Smooth muscle cell (in vitro differentiated cells): ENCODE measurements at regions not wholly inside any gene's neighbourhood (a gene's known extent, or its start where the extent isn't known, plus 50 kb on each side); places are given as distances from the start of the nearest gene placed in this dataset.

Experiments used
- DNase-seq: peaks from one replicate; lab custom pipeline; 2025; ENCODE audit not compliant: unreplicated experiment; lab: John Stamatoyannopoulos, UW
- H2AFZ ChIP-seq: fragments of 200-600 bp; sonication (generic); 2 replicates; pipeline ENCODE4 v1.6.0; 2016; ENCODE audit warnings: antibody characterized with exemption, low read depth, mild to moderate bottlenecking
- H3F3A ChIP-seq: fragments of 200-600 bp; sonication (generic); 2 replicates; pipeline ENCODE4 v1.6.0; 2017; ENCODE audit warnings: antibody characterized with exemption, low read depth
- H3K27ac ChIP-seq: fragments of 200-600 bp; sonication (generic); 2 replicates; pipeline ENCODE4 v1.5.1; 2016; ENCODE audit warnings: low read depth, mild to moderate bottlenecking
- H3K27me3 ChIP-seq: fragments of 200-600 bp; sonication (generic); 2 replicates; pipeline ENCODE4 v1.6.1; 2016; ENCODE audit warnings: low read depth, mild to moderate bottlenecking
- H3K36me3 ChIP-seq: fragments of 200-600 bp; sonication (generic); 2 replicates; pipeline ENCODE4 v1.5.1; 2016; ENCODE audit warnings: low read depth
- H3K4me1 ChIP-seq: fragments of 200-600 bp; sonication (generic); 2 replicates; pipeline ENCODE4 v1.5.1; 2016; ENCODE audit warnings: low read depth
- H3K4me2 ChIP-seq: fragments of 200-600 bp; sonication (generic); 2 replicates; pipeline ENCODE4 v1.6.0; 2016; ENCODE audit warnings: mild to moderate bottlenecking
- H3K4me3 ChIP-seq: fragments of 200-600 bp; sonication (generic); 2 replicates; pipeline ENCODE4 v1.5.1; 2016; ENCODE audit warnings: mild to moderate bottlenecking
- H3K79me2 ChIP-seq: fragments of 200-600 bp; sonication (generic); 2 replicates; pipeline ENCODE4 v1.6.0; 2016; ENCODE audit warnings: low read depth, mild to moderate bottlenecking
- H3K9ac ChIP-seq: fragments of 200-600 bp; sonication (generic); 2 replicates; pipeline ENCODE4 v1.6.0; 2016; ENCODE audit warnings: low read depth
- H3K9me3 ChIP-seq: fragments of 200-600 bp; sonication (generic); replicated peaks from 2 replicates; pipeline ENCODE4 v1.5.1; 2016; ENCODE audit warnings: low read depth
- H4K20me1 ChIP-seq: fragments of 200-600 bp; sonication (generic); 2 replicates; pipeline ENCODE4 v1.6.0; 2016; ENCODE audit warnings: low read depth
- WGBS: methylation state at CpG from one replicate; pipeline ENCODE4 v1.1.7; 2016; ENCODE audit warnings: low lambda C conversion rate; 5-methylcytosine and 5-hydroxymethylcytosine counted together
- TF ChIP-seq, protein P1 (sequence below): fragments of 200-600 bp; sonication (generic); IDR thresholded peaks from 2 replicates; pipeline ENCODE4 v1.5.1; 2017; ENCODE audit warnings: borderline replicate concordance, mild to moderate bottlenecking, antibody characterized with exemption; ENCODE audit not compliant: insufficient read depth, poor library complexity, severe bottlenecking

DNA sequence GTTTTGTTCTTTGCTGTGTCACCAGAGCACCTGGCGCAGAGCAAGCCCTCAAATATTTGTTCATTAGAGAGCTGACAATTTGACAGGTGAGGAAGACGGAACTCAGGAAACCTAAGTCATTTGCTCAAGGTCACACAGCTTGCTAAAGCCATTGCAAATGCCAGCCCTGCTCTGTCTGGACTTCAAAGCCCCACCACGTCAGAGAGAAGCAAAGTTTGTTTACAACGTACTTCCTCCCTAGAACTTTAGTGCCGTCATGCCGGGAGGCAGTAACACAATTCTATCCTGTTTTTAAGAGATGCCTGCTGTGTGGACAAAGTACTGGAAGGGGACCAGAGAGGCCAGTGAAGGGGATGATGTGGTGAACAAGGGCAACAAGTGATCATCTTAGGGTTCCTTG lies 216.6 kb upstream of the PRICKLE2 start:
- 29% methylated on average over 6 of the region's 6 CpGs for WGBS
- H3K27ac ChIP-seq = no peak overlapping the region
- no peak for DNase-seq

DNA sequence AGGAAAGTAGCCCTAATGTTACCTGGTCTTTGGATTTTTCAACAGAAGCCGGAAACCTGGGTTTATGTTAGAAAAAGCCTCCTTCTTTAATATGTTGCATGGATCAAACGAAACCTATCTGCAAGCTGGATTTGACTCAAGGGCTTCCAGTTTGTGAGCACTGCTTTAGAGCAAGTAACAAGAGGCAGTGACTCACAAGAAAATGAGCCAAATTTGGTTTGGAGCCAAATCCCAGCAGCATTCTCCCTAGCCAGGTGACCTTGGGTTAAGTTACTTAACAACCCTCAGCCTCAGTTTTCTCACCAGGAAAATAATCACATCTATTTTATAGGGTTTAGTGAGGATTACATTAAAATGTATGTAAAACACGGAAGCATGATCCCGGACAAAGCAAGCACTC lies 215.2 kb upstream of the PRICKLE2 start:
- peaks cover 3% of the 10 kb centered on the region for H4K20me1 ChIP-seq
- H3F3A ChIP-seq = peaks cover 20% of the 10 kb centered on the region
- H3K36me3 ChIP-seq = no peaks in the 10 kb centered on the region
- no peak overlapping the region for H3K4me3 ChIP-seq
- no peaks in the 10 kb centered on the region for H3K79me2 ChIP-seq
- no peak for DNase-seq
- H2AFZ ChIP-seq = no peak overlapping the region
- peaks cover 18% of the 10 kb centered on the region for H3K4me1 ChIP-seq
- no peaks in the 10 kb centered on the region for H3K27me3 ChIP-seq
- H3K9me3 ChIP-seq = no peaks in the 10 kb centered on the region
- no peak overlapping the region for H3K9ac ChIP-seq
- peak overlapping the region; percentile 72 for H3K4me2 ChIP-seq
- 47% methylated on average over 4 of the region's 4 CpGs for WGBS
- no peak overlapping the region for H3K27ac ChIP-seq
- TF ChIP-seq, protein P1, sequence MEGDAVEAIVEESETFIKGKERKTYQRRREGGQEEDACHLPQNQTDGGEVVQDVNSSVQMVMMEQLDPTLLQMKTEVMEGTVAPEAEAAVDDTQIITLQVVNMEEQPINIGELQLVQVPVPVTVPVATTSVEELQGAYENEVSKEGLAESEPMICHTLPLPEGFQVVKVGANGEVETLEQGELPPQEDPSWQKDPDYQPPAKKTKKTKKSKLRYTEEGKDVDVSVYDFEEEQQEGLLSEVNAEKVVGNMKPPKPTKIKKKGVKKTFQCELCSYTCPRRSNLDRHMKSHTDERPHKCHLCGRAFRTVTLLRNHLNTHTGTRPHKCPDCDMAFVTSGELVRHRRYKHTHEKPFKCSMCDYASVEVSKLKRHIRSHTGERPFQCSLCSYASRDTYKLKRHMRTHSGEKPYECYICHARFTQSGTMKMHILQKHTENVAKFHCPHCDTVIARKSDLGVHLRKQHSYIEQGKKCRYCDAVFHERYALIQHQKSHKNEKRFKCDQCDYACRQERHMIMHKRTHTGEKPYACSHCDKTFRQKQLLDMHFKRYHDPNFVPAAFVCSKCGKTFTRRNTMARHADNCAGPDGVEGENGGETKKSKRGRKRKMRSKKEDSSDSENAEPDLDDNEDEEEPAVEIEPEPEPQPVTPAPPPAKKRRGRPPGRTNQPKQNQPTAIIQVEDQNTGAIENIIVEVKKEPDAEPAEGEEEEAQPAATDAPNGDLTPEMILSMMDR = no peak

More for the DNA sequence above, 216.6 kb upstream of the PRICKLE2 start:
- Histone ChIP-seq H3K4me2 (no peak overlapping the region), H3K4me3 (no peak overlapping the region), H3K79me2 (no peaks in the 10 kb centered on the region), H3K4me1 (peaks cover 19% of the 10 kb centered on the region), H4K20me1 (peaks cover 3% of the 10 kb centered on the region), H3F3A (peaks cover 24% of the 10 kb centered on the region), H2AFZ (no peak overlapping the region), H3K36me3 (no peaks in the 10 kb centered on the region), H3K9ac (no peak overlapping the region), H3K27me3 (no peaks in the 10 kb centered on the region), H3K9me3 (no peaks in the 10 kb centered on the region)
- TF ChIP-seq, protein P1 = no peak

DNA sequence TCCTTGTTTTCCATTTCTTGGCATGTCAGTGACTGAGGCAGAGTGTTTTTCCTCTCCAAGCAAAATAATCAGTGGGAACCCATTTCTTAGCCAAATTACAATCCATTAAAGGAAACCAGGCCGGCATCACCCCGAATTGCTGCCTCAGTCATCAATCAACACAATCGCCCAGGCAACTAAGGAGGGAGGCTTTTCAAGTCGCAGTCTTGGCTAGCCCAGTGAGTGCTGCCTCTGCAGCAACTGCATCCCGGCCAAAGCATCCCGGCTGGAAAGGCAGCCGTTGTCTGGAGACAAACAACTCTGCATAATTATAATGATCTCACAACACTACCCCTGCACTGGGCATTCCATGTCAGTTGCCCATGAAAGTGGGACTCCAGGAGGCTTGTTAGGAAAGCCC lies 213.5 kb upstream of the PRICKLE2 start:
- no peak overlapping the region for H3K9ac ChIP-seq
- H3K4me3 ChIP-seq = no peak overlapping the region
- DNase-seq = no peak
- H4K20me1 ChIP-seq = peaks cover 3% of the 10 kb centered on the region
- peaks cover 11% of the 10 kb centered on the region for H3K4me1 ChIP-seq
- no peak overlapping the region for H2AFZ ChIP-seq
- no peaks in the 10 kb centered on the region for H3K9me3 ChIP-seq
- peaks cover 14% of the 10 kb centered on the region for H3F3A ChIP-seq
- no peak overlapping the region for H3K4me2 ChIP-seq
- WGBS = 40% methylated on average over 7 of the region's 7 CpGs
- H3K27me3 ChIP-seq = no peaks in the 10 kb centered on the region
- no peaks in the 10 kb centered on the region for H3K79me2 ChIP-seq
- no peaks in the 10 kb centered on the region for H3K36me3 ChIP-seq
- TF ChIP-seq, protein P1 = no peak
- no peak overlapping the region for H3K27ac ChIP-seq

DNA sequence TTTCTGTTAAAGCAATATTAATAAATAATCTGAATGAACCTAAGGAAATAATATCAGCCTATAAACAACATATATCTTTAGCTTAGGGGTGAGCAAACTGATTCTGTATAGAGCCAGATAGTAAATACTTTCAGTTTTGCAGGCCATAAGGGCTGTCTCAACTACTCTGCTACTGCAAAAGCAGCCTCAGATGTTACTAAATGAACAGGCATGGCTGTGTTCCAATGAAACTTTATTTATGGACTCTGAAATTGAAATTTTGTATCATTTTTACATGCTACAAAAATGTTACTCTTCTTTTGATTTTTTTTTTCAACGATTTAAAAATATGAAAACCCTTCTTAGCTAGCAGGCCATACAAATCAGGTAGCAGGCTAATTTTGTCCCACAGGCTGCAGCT lies 212.8 kb upstream of the PRICKLE2 start:
- Histone ChIP-seq H3K27me3 (no peaks in the 10 kb centered on the region), H3K79me2 (no peaks in the 10 kb centered on the region), H3K9me3 (no peaks in the 10 kb centered on the region), H3K4me1 (peaks cover 7% of the 10 kb centered on the region), H3K36me3 (no peaks in the 10 kb centered on the region), H3K4me2 (no peak overlapping the region), H3K4me3 (no peak overlapping the region), H4K20me1 (peaks cover 3% of the 10 kb centered on the region), H2AFZ (no peak overlapping the region), H3K27ac (no peak overlapping the region), H3K9ac (no peak overlapping the region), H3F3A (peaks cover 14% of the 10 kb centered on the region)
- 94% methylated on average over 1 of the region's 1 CpG for whole genome bisulfite sequencing
- TF ChIP-seq, protein P1 = no peak
- no peak for DNase-seq
